IMR-90 (cell line): ENCODE measurements at regions not wholly inside any gene's neighbourhood (a gene's known extent, or its start where the extent isn't known, plus 50 kb on each side); places are given as distances from the start of the nearest gene placed in this dataset.

Experiments
- ATAC-seq: fragments of 200-7000 bp; cut with Tn5 transposase; 2 replicates; pipeline ENCODE4 v1.9.1; 2020; ENCODE audit warnings: low read depth, mild to moderate bottlenecking, moderate library complexity
- BruUV-seq: library from RNA; stranded (reverse); fragments of 400-500 nt; replicated peaks from 2 replicates; lab custom pipeline; 2021; lab: Mats Ljungman, UMichigan
- CTCF ChIA-PET: fragments of 300-600 bp; formaldehyde crosslinking; extraction: SDS; loops from one replicate; lab custom pipeline; 2021; ENCODE audit warnings: antibody characterized with exemption; lab: Yijun Ruan, JAX
- POLR2A ChIA-PET: fragments of 300-600 bp; sonication (Branson Sonifier 250); formaldehyde crosslinking; loops from one replicate; lab custom pipeline; 2022; ENCODE audit warnings: antibody characterized with exemption; ENCODE audit not compliant: unreplicated experiment; lab: Charles Lee
- DNase-seq: peaks from one replicate; pipeline ENCODE4 v3.0.0; 2013
- H2AFZ ChIP-seq: replicated peaks from 2 replicates; pipeline ENCODE3; 2013; ENCODE audit warnings: low read length, mild to moderate bottlenecking; ENCODE audit not compliant: poor library complexity
- H2AK5ac ChIP-seq: 2 replicates; pipeline ENCODE4 v1.6.1; 2013; ENCODE audit warnings: low read depth, low read length, inconsistent platforms
- H2AK9ac ChIP-seq: replicated peaks from 2 replicates; pipeline ENCODE3; 2013; ENCODE audit warnings: mild to moderate bottlenecking, low read depth, low read length, moderate library complexity; ENCODE audit not compliant: poor library complexity
- H2BK120ac ChIP-seq: 2 replicates; pipeline ENCODE4 v1.6.1; 2013; ENCODE audit warnings: low read depth, low read length, inconsistent platforms
- H2BK15ac ChIP-seq: 3 replicates; pipeline ENCODE4 v1.6.1; 2013; ENCODE audit warnings: low read depth, low read length, inconsistent platforms
- H2BK20ac ChIP-seq: 2 replicates; pipeline ENCODE4 v1.6.1; 2013; ENCODE audit warnings: low read depth, mild to moderate bottlenecking, inconsistent platforms, low read length, moderate library complexity
- H2BK5ac ChIP-seq: 2 replicates; pipeline ENCODE4 v1.6.1; 2013; ENCODE audit warnings: mild to moderate bottlenecking, low read depth, low read length, inconsistent platforms; ENCODE audit not compliant: poor library complexity, severe bottlenecking
- H3K14ac ChIP-seq: replicated peaks from 2 replicates; pipeline ENCODE4 v1.6.1; 2013; ENCODE audit warnings: low read depth, low read length, inconsistent platforms
- H3K18ac ChIP-seq: 2 replicates; pipeline ENCODE4 v1.6.1; 2013; ENCODE audit warnings: low read depth, low read length, control low read depth
- H3K23ac ChIP-seq: 2 replicates; pipeline ENCODE4 v1.6.1; 2013; ENCODE audit warnings: low read depth, low read length, inconsistent platforms
- H3K27ac ChIP-seq: 2 replicates; pipeline ENCODE4 v1.5.1; 2013; ENCODE audit warnings: mild to moderate bottlenecking, control low read depth, low read length; ENCODE audit not compliant: insufficient read depth
- H3K27me3 ChIP-seq: 2 replicates; pipeline ENCODE4 v1.6.1; 2013; ENCODE audit warnings: low read length; ENCODE audit not compliant: control insufficient read depth, insufficient read depth
- H3K36me3 ChIP-seq: 2 replicates; pipeline ENCODE4 v1.6.1; 2013; ENCODE audit warnings: low read length, mixed read lengths; ENCODE audit not compliant: control insufficient read depth, insufficient read depth
- H3K4ac ChIP-seq: 2 replicates; pipeline ENCODE4 v1.6.1; 2013; ENCODE audit warnings: low read depth, low read length, inconsistent platforms
- H3K4me1 ChIP-seq: 2 replicates; pipeline ENCODE4 v1.6.1; 2013; ENCODE audit warnings: low read length, mixed read lengths; ENCODE audit not compliant: control insufficient read depth, insufficient read depth
- H3K4me2 ChIP-seq: 2 replicates; pipeline ENCODE4 v1.6.1; 2013; ENCODE audit warnings: low read depth, mild to moderate bottlenecking, control low read depth, low read length, moderate library complexity
- H3K4me3 ChIP-seq: 2 replicates; pipeline ENCODE4 v1.5.1; 2013; ENCODE audit warnings: low read depth, mild to moderate bottlenecking, control low read depth, low read length, moderate library complexity; ENCODE audit not compliant: insufficient read depth
- H3K56ac ChIP-seq: 2 replicates; pipeline ENCODE4 v1.6.1; 2013; ENCODE audit warnings: low read length, inconsistent platforms; ENCODE audit not compliant: insufficient read depth; ENCODE audit errors: extremely low read depth
- H3K79me1 ChIP-seq, 2 experiments: 2 replicates each; pipeline ENCODE4 v1.6.1; 2013; ENCODE audit warnings: low read length in 2 of 2, inconsistent platforms in 1 of 2, low read depth in 1 of 2
- H3K9ac ChIP-seq: 2 replicates; pipeline ENCODE4 v1.6.1; 2013; ENCODE audit warnings: low read depth, low read length, control low read depth
- H3K9me1 ChIP-seq: 2 replicates; pipeline ENCODE4 v1.6.1; 2013; ENCODE audit warnings: low read length, inconsistent platforms; ENCODE audit not compliant: insufficient read depth
- H3K9me3 ChIP-seq: 2 replicates; pipeline ENCODE4 v1.6.1; 2013; ENCODE audit warnings: low read length; ENCODE audit not compliant: control insufficient read depth, insufficient read depth
- H4K20me1 ChIP-seq: 2 replicates; pipeline ENCODE4 v1.6.1; 2013; ENCODE audit warnings: low read length, inconsistent platforms; ENCODE audit not compliant: insufficient read depth
- H4K5ac ChIP-seq: 2 replicates; pipeline ENCODE4 v1.6.1; 2013; ENCODE audit warnings: mild to moderate bottlenecking, low read depth, low read length, control low read depth
- H4K8ac ChIP-seq, 2 experiments: 2 replicates each; pipeline ENCODE4 v1.6.1; 2013; ENCODE audit warnings: low read depth in 2 of 2, low read length in 2 of 2, control low read depth in 1 of 2, inconsistent platforms in 1 of 2
- H4K91ac ChIP-seq: 2 replicates; pipeline ENCODE4 v1.6.1; 2013; ENCODE audit warnings: low read depth, low read length, inconsistent platforms; ENCODE audit not compliant: insufficient read depth
- BHLHE40 ChIP-seq: fragments of 150-350 bp; IDR thresholded peaks from 2 replicates; pipeline ENCODE4 v1.6.1; 2016; ENCODE audit warnings: mild to moderate bottlenecking, low read depth, low read length
- CHD1 ChIP-seq: IDR thresholded peaks from 2 replicates; pipeline ENCODE4 v1.6.1; 2012; ENCODE audit warnings: low read depth, low read length, improper control_type of control experiment
- NFE2L2 ChIP-seq: fragments of 150-350 bp; IDR thresholded peaks from 2 replicates; pipeline ENCODE4 v1.6.1; 2016; ENCODE audit warnings: low read depth, mild to moderate bottlenecking, low read length
- RFX5 ChIP-seq: IDR thresholded peaks from 2 replicates; pipeline ENCODE4 v1.8.0; 2012; ENCODE audit warnings: low read depth, mild to moderate bottlenecking, low read length, moderate library complexity
- WGBS, 2 experiments: methylation state at CpG; one replicate each; pipeline versions ENCODE4 v1.1.5 to v1.1.7; 2013; ENCODE audit warnings: missing lambda C conversion rate in 2 of 2; ENCODE audit not compliant: insufficient read length in 1 of 2; ENCODE audit errors: extremely low coverage in 2 of 2; 5-methylcytosine and 5-hydroxymethylcytosine counted together
- dilution Hi-C: fragments of 300-500 bp; cut with HindIII; formaldehyde crosslinking; loops from one replicate; pipeline ENCODE4 v1.14.3; 2018; ENCODE audit warnings: low sequenced_read_pairs; ENCODE audit not compliant: unreplicated experiment
- in situ Hi-C: fragments of 300-500 bp; cut with MboI; formaldehyde crosslinking; loops from 3 replicates; pipeline ENCODE4 v1.14.3; 2019; ENCODE audit warnings: low sequenced_read_pairs, inconsistent platforms, mixed read lengths
- intact Hi-C: fragments of 100-400 bp; cut with micrococcal nuclease; formaldehyde crosslinking; loops from 2 replicates; pipeline ENCODE4 v1.10.0; 2022
- TF ChIP-seq, protein P1 (sequence below): fragments of 150-350 bp; IDR thresholded peaks from 2 replicates; pipeline ENCODE4 v1.6.1; 2017; ENCODE audit warnings: mild to moderate bottlenecking, antibody characterized with exemption, low read length, low read depth

DNA sequence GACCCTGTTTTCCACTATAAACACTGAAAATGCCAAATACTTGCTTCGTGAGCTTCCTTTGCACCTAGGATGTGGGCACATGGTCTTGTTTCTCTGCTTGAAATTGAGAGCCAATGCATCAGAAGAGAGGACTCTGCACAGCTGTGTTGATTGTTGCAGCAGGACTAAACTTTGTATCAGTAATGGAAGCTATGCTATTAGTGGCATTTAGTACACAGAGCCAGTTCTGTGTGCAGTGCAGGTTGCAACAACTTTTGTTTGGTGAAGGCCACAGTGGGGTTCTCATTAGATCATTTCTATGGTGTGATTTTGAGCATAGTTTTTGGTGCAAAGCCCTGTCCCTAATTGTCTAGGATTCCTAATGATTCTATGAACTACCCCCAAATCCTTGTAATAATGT is 54.4 kb upstream of the ANKRD17 start:
- no peak overlapping the region for H3K27ac ChIP-seq
- ATAC-seq (no peak), DNase-seq (no peak)
- H2BK15ac ChIP-seq: no peak overlapping the region
- H3K9me3 ChIP-seq: 0 out of 2 replicates have a peak, but pooled peaks cover 2% of the 10 kb centered on the region
- H3K18ac ChIP-seq: no peak overlapping the region
- intact Hi-C loops (loop anchor here (5.0 to 10.0 kb wide), 3 partner anchors 259 to 819 kb away; no protein-coding TSS in a partner anchor), in situ Hi-C loops (loop anchor here (5.0 to 25.0 kb wide), 2 partner anchors 344 to 799 kb away; no protein-coding TSS in a partner anchor), dilution Hi-C loops (no loop called here)
- H2BK5ac ChIP-seq: no peak overlapping the region
- H4K91ac ChIP-seq: no peak overlapping the region
- no peak overlapping the region for H3K9ac ChIP-seq
- H2BK120ac ChIP-seq: no peak overlapping the region
- no peak overlapping the region for H2AK5ac ChIP-seq
- ChIA-PET CTCF (interaction anchor here (0.6 kb wide), 2 partner anchors 403 to 1328 kb away, joined by 3 to 5 read pairs; no protein-coding TSS in a partner anchor), POLR2A (no interaction called here)
- H3K9me1 ChIP-seq: no peaks in the 10 kb centered on the region
- H2AFZ ChIP-seq: no peak overlapping the region
- H3K4ac ChIP-seq: no peak overlapping the region
- H4K5ac ChIP-seq: no peak overlapping the region
- no peaks in the 10 kb centered on the region; the same call in 1 of the 2 replicates for H3K27me3 ChIP-seq
- BruUV-seq: no TSS peak
- TF ChIP-seq BHLHE40 (no peak), NFE2L2 (no peak), RFX5 (no peak), CHD1 (no peak)
- TF ChIP-seq, protein P1, sequence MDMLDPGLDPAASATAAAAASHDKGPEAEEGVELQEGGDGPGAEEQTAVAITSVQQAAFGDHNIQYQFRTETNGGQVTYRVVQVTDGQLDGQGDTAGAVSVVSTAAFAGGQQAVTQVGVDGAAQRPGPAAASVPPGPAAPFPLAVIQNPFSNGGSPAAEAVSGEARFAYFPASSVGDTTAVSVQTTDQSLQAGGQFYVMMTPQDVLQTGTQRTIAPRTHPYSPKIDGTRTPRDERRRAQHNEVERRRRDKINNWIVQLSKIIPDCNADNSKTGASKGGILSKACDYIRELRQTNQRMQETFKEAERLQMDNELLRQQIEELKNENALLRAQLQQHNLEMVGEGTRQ: no peak
- peaks cover 4% of the 10 kb centered on the region for H3K4me1 ChIP-seq
- H3K36me3 ChIP-seq: no peaks in the 10 kb centered on the region
- no peak overlapping the region for H3K4me3 ChIP-seq
- no peaks in the 10 kb centered on the region for H4K20me1 ChIP-seq
- H2BK20ac ChIP-seq: no peak overlapping the region
- H3K79me1 ChIP-seq: no peaks in the 10 kb centered on the region
- no peak overlapping the region for H3K56ac ChIP-seq
- H3K23ac ChIP-seq: no peak overlapping the region
- H3K4me2 ChIP-seq: no peak overlapping the region
- no CpG with 5 or more reads among the region's 1 CpG for WGBS, 2 experiments
- H4K8ac ChIP-seq: no peak overlapping the region
- no peak overlapping the region for H2AK9ac ChIP-seq
- H3K14ac ChIP-seq: no peak overlapping the region
